ENCODE measurements at regions not wholly inside any gene's neighbourhood (a gene's known extent, or its start where the extent isn't known, plus 50 kb on each side); places are given as distances from the start of the nearest gene placed in this dataset.
"Not testable (repeated sequence)": the region's sequence is repeated elsewhere in the genome, so short reads cannot be mapped to it uniquely, and the experiment has no call there.

- FAIRE-seq: no peak
- Histone ChIP-seq H3K27me3 (ENCODE audit: control insufficient read depth, extremely low read depth, insufficient read depth, low read length) (no peaks in the 10 kb centered on the region), H3K9me3 (ENCODE audit: control insufficient read depth, low read depth, low read length) (no peaks in the 10 kb centered on the region), H3K79me2 (ENCODE audit: control insufficient read depth, insufficient read depth, low read length) (no peaks in the 10 kb centered on the region), H3K9ac (ENCODE audit: control insufficient read depth, extremely low read depth, insufficient read depth, low read length) (no peak overlapping the region), H3K27ac (ENCODE audit: control insufficient read depth, insufficient read depth, low read length) (no peak overlapping the region), H3K4me2 (ENCODE audit: control insufficient read depth, extremely low read depth, insufficient read depth, low read depth, low read length) (no peak overlapping the region), H3K4me1 (ENCODE audit: control insufficient read depth, extremely low read depth, insufficient read depth, low read length) (no peaks in the 10 kb centered on the region), H2AFZ (ENCODE audit: control insufficient read depth, low read length) (no peak overlapping the region), H4K20me1 (ENCODE audit: control insufficient read depth, extremely low read depth, insufficient read depth, low read length) (no peaks in the 10 kb centered on the region), H3K4me3 (ENCODE audit: control insufficient read depth in 2 of 3, extremely low read depth in 1 of 3, insufficient read depth in 2 of 3, low read depth in 1 of 3, low read length in 3 of 3) (no peak overlapping the region), H3K9me1 (ENCODE audit: control insufficient read depth, extremely low read depth, insufficient read depth, low read length) (no peaks in the 10 kb centered on the region), H3K36me3 (ENCODE audit: control insufficient read depth in 2 of 2, extremely low read depth in 1 of 2, insufficient read depth in 2 of 2, low read length in 2 of 2) (no peaks in the 10 kb centered on the region)
- DNase-seq (ENCODE audit: low read depth, low spot score): no peak
- TF ChIP-seq CTCF (optimal IDR thresholded peaks at IDR 0.05 in 1 of 3, IDR thresholded peaks at IDR 0.05 in 1 of 3, conservative IDR thresholded peaks at IDR 0.05 in 1 of 3; ENCODE audit: extremely low read depth in 1 of 3, insufficient read depth in 2 of 3, low read length in 3 of 3) (no peak), EZH2 (IDR thresholded peaks at IDR 0.05; ENCODE audit: low read length) (no peak)
- dilution Hi-C loops (cut with MboI; ENCODE audit: extremely low pct_ligation_motif_present, low sequenced_read_pairs): no loop called here
These were observed 351.4 kb upstream of the HS6ST1 start for GRCh38 chr2:128670066-128670465.

- H3K27ac ChIP-seq (ENCODE audit: control insufficient read depth, insufficient read depth, low read length); H3K36me3 ChIP-seq (ENCODE audit: control insufficient read depth in 2 of 2, extremely low read depth in 1 of 2, insufficient read depth in 2 of 2, low read length in 2 of 2); H3K4me3 ChIP-seq (ENCODE audit: control insufficient read depth in 2 of 3, extremely low read depth in 1 of 3, insufficient read depth in 2 of 3, low read depth in 1 of 3, low read length in 3 of 3); H3K9me1 ChIP-seq (ENCODE audit: control insufficient read depth, extremely low read depth, insufficient read depth, low read length); H3K9me3 ChIP-seq (ENCODE audit: control insufficient read depth, low read depth, low read length); dilution Hi-C loops (cut with MboI; ENCODE audit: extremely low pct_ligation_motif_present, low sequenced_read_pairs); H3K79me2 ChIP-seq (ENCODE audit: control insufficient read depth, insufficient read depth, low read length); H2AFZ ChIP-seq (ENCODE audit: control insufficient read depth, low read length); DNase-seq (ENCODE audit: low read depth, low spot score); FAIRE-seq; H3K4me2 ChIP-seq (ENCODE audit: control insufficient read depth, extremely low read depth, insufficient read depth, low read depth, low read length); H3K27me3 ChIP-seq (ENCODE audit: control insufficient read depth, extremely low read depth, insufficient read depth, low read length); H3K9ac ChIP-seq (ENCODE audit: control insufficient read depth, extremely low read depth, insufficient read depth, low read length); H3K4me1 ChIP-seq (ENCODE audit: control insufficient read depth, extremely low read depth, insufficient read depth, low read length); H4K20me1 ChIP-seq (ENCODE audit: control insufficient read depth, extremely low read depth, insufficient read depth, low read length): not testable (repeated sequence)
These were observed 353.5 kb upstream of the HS6ST1 start for GRCh38 chr2:128671981-128672757.

- H3K9me3 ChIP-seq (ENCODE audit: control insufficient read depth, low read depth, low read length); H4K20me1 ChIP-seq (ENCODE audit: control insufficient read depth, extremely low read depth, insufficient read depth, low read length); H3K27ac ChIP-seq (ENCODE audit: control insufficient read depth, insufficient read depth, low read length); H3K4me2 ChIP-seq (ENCODE audit: control insufficient read depth, extremely low read depth, insufficient read depth, low read depth, low read length); H3K9me1 ChIP-seq (ENCODE audit: control insufficient read depth, extremely low read depth, insufficient read depth, low read length); dilution Hi-C loops (cut with MboI; ENCODE audit: extremely low pct_ligation_motif_present, low sequenced_read_pairs); H3K36me3 ChIP-seq (ENCODE audit: control insufficient read depth in 2 of 2, extremely low read depth in 1 of 2, insufficient read depth in 2 of 2, low read length in 2 of 2); FAIRE-seq; H3K27me3 ChIP-seq (ENCODE audit: control insufficient read depth, extremely low read depth, insufficient read depth, low read length); H3K4me1 ChIP-seq (ENCODE audit: control insufficient read depth, extremely low read depth, insufficient read depth, low read length); DNase-seq (ENCODE audit: low read depth, low spot score); H2AFZ ChIP-seq (ENCODE audit: control insufficient read depth, low read length); H3K4me3 ChIP-seq (ENCODE audit: control insufficient read depth in 2 of 3, extremely low read depth in 1 of 3, insufficient read depth in 2 of 3, low read depth in 1 of 3, low read length in 3 of 3); H3K9ac ChIP-seq (ENCODE audit: control insufficient read depth, extremely low read depth, insufficient read depth, low read length); H3K79me2 ChIP-seq (ENCODE audit: control insufficient read depth, insufficient read depth, low read length): not testable (repeated sequence)
These were observed 361.0 kb upstream of the HS6ST1 start for GRCh38 chr2:128679680-128680079.
